ENCODE measurements at regions not wholly inside any gene's neighbourhood (a gene's known extent, or its start where the extent isn't known, plus 50 kb on each side); places are given as distances from the start of the nearest gene placed in this dataset.

- H3K9ac ChIP-seq (ENCODE audit: low read length), result no peak overlapping the region
- no peak overlapping the region for H2AFZ ChIP-seq (ENCODE audit: insufficient read depth, low read length, poor library complexity)
- no peak overlapping the region for H3K18ac ChIP-seq (ENCODE audit: low read length)
- no peaks in the 10 kb centered on the region for H3K79me2 ChIP-seq (ENCODE audit: control insufficient read depth, insufficient read depth, low read length, poor library complexity)
- no peak overlapping the region for H2BK5ac ChIP-seq (ENCODE audit: low read depth, low read length, poor library complexity)
- no peak overlapping the region for H3K14ac ChIP-seq (ENCODE audit: low read length)
- no CpG with 5 or more reads among the region's 4 CpGs for WGBS (ENCODE audit: extremely low coverage, insufficient coverage, insufficient read length)
- H4K12ac ChIP-seq (ENCODE audit: low read depth, low read length), result no peak overlapping the region
- H3K4ac ChIP-seq (ENCODE audit: low read depth, low read length), result no peak overlapping the region
- no peaks in the 10 kb centered on the region for H3K9me3 ChIP-seq (ENCODE audit: insufficient read depth, low read depth, low read length)
- H2AK5ac ChIP-seq (ENCODE audit: low read length), result no peak overlapping the region
- H3K27ac ChIP-seq (ENCODE audit: low read depth, low read length), result no peak overlapping the region
- H4K91ac ChIP-seq (ENCODE audit: low read depth, low read length), result no peak overlapping the region
- no peak overlapping the region for H3K4me3 ChIP-seq (ENCODE audit: low read depth, low read length)
- DNase-seq, result no peak
- H2BK12ac ChIP-seq (ENCODE audit: low read length), result no peak overlapping the region
- no peak overlapping the region for H4K8ac ChIP-seq (ENCODE audit: low read depth, low read length)
- H3K36me3 ChIP-seq (ENCODE audit: control insufficient read depth in 1 of 2, insufficient read depth in 2 of 2, low read length in 2 of 2), result no peaks in the 10 kb centered on the region
- H2BK120ac ChIP-seq (ENCODE audit: insufficient read depth, low read length, poor library complexity), result no peak overlapping the region
- no peaks in the 10 kb centered on the region for H3K4me1 ChIP-seq (ENCODE audit: control insufficient read depth in 1 of 2, insufficient read depth in 2 of 2, low read length in 2 of 2)
- no peaks in the 10 kb centered on the region for H3K79me1 ChIP-seq (ENCODE audit: low read length)
- no peak overlapping the region for H3K23ac ChIP-seq (ENCODE audit: low read length)
- no peak overlapping the region for H3K4me2 ChIP-seq (ENCODE audit: low read length)
- no peaks in the 10 kb centered on the region for H3K27me3 ChIP-seq (ENCODE audit: insufficient read depth, low read length)
Measured at GRCh38 chr12:43058616-43059015, 469.1 kb upstream of the PRICKLE1 start.

GRCh38 chr12:43057566-43057965, 468.0 kb upstream of the PRICKLE1 start:
- H2BK12ac ChIP-seq (ENCODE audit: low read length), result no peak overlapping the region
- H3K4me1 ChIP-seq (ENCODE audit: control insufficient read depth in 1 of 2, insufficient read depth in 2 of 2, low read length in 2 of 2), result no peaks in the 10 kb centered on the region
- H3K36me3 ChIP-seq (ENCODE audit: control insufficient read depth in 1 of 2, insufficient read depth in 2 of 2, low read length in 2 of 2), result no peaks in the 10 kb centered on the region
- no peak overlapping the region for H3K4me2 ChIP-seq (ENCODE audit: low read length)
- H3K27me3 ChIP-seq (ENCODE audit: insufficient read depth, low read length), result no peaks in the 10 kb centered on the region
- DNase-seq, result no peak
- H3K27ac ChIP-seq (ENCODE audit: low read depth, low read length), result no peak overlapping the region
- H2BK120ac ChIP-seq (ENCODE audit: insufficient read depth, low read length, poor library complexity), result no peak overlapping the region
- no peak overlapping the region for H2AK5ac ChIP-seq (ENCODE audit: low read length)
- no peaks in the 10 kb centered on the region for H3K79me2 ChIP-seq (ENCODE audit: control insufficient read depth, insufficient read depth, low read length, poor library complexity)
- H3K4ac ChIP-seq (ENCODE audit: low read depth, low read length), result no peak overlapping the region
- no peak overlapping the region for H3K18ac ChIP-seq (ENCODE audit: low read length)
- H2BK5ac ChIP-seq (ENCODE audit: low read depth, low read length, poor library complexity), result no peak overlapping the region
- H3K4me3 ChIP-seq (ENCODE audit: low read depth, low read length), result no peak overlapping the region
- no peak overlapping the region for H3K14ac ChIP-seq (ENCODE audit: low read length)
- no peak overlapping the region for H3K9ac ChIP-seq (ENCODE audit: low read length)
- no peaks in the 10 kb centered on the region for H3K9me3 ChIP-seq (ENCODE audit: insufficient read depth, low read depth, low read length)
- H3K23ac ChIP-seq (ENCODE audit: low read length), result no peak overlapping the region
- H4K91ac ChIP-seq (ENCODE audit: low read depth, low read length), result no peak overlapping the region
- H3K79me1 ChIP-seq (ENCODE audit: low read length), result no peaks in the 10 kb centered on the region
- H4K12ac ChIP-seq (ENCODE audit: low read depth, low read length), result no peak overlapping the region
- H4K8ac ChIP-seq (ENCODE audit: low read depth, low read length), result no peak overlapping the region
- no peak overlapping the region for H2AFZ ChIP-seq (ENCODE audit: insufficient read depth, low read length, poor library complexity)

GRCh38 chr12:43054085-43054484, 464.5 kb upstream of the PRICKLE1 start:
- Histone ChIP-seq H3K9me3 (ENCODE audit: insufficient read depth, low read depth, low read length) (no peaks in the 10 kb centered on the region), H4K12ac (ENCODE audit: low read depth, low read length) (no peak overlapping the region), H3K79me2 (ENCODE audit: control insufficient read depth, insufficient read depth, low read length, poor library complexity) (no peaks in the 10 kb centered on the region), H2AFZ (ENCODE audit: insufficient read depth, low read length, poor library complexity) (no peak overlapping the region), H3K79me1 (ENCODE audit: low read length) (no peaks in the 10 kb centered on the region), H3K4ac (ENCODE audit: low read depth, low read length) (no peak overlapping the region), H3K4me1 (ENCODE audit: control insufficient read depth in 1 of 2, insufficient read depth in 2 of 2, low read length in 2 of 2) (no peaks in the 10 kb centered on the region), H4K8ac (ENCODE audit: low read depth, low read length) (no peak overlapping the region), H3K14ac (ENCODE audit: low read length) (no peak overlapping the region), H3K9ac (ENCODE audit: low read length) (no peak overlapping the region), H2BK12ac (ENCODE audit: low read length) (no peak overlapping the region), H3K4me2 (ENCODE audit: low read length) (no peak overlapping the region), H2AK5ac (ENCODE audit: low read length) (no peak overlapping the region), H2BK5ac (ENCODE audit: low read depth, low read length, poor library complexity) (no peak overlapping the region), H3K27me3 (ENCODE audit: insufficient read depth, low read length) (no peaks in the 10 kb centered on the region), H3K27ac (ENCODE audit: low read depth, low read length) (no peak overlapping the region), H2BK120ac (ENCODE audit: insufficient read depth, low read length, poor library complexity) (no peak overlapping the region), H3K4me3 (ENCODE audit: low read depth, low read length) (no peak overlapping the region), H4K91ac (ENCODE audit: low read depth, low read length) (no peak overlapping the region), H3K36me3 (ENCODE audit: control insufficient read depth in 1 of 2, insufficient read depth in 2 of 2, low read length in 2 of 2) (no peaks in the 10 kb centered on the region), H3K18ac (ENCODE audit: low read length) (no peak overlapping the region), H3K23ac (ENCODE audit: low read length) (no peak overlapping the region)
- WGBS (ENCODE audit: extremely low coverage, insufficient coverage, insufficient read length), result no CpG with 5 or more reads among the region's 2 CpGs
- no peak for DNase-seq

- no peaks in the 10 kb centered on the region for H3K79me1 ChIP-seq (ENCODE audit: low read length)
- no CpG with 5 or more reads among the region's 6 CpGs for WGBS (ENCODE audit: extremely low coverage, insufficient coverage, insufficient read length)
- no peak overlapping the region for H2BK5ac ChIP-seq (ENCODE audit: low read depth, low read length, poor library complexity)
- H3K4me3 ChIP-seq (ENCODE audit: low read depth, low read length), result no peak overlapping the region
- no peak overlapping the region for H3K18ac ChIP-seq (ENCODE audit: low read length)
- H3K79me2 ChIP-seq (ENCODE audit: control insufficient read depth, insufficient read depth, low read length, poor library complexity), result no peaks in the 10 kb centered on the region
- DNase-seq, result no peak
- H2AK5ac ChIP-seq (ENCODE audit: low read length), result no peak overlapping the region
- H4K12ac ChIP-seq (ENCODE audit: low read depth, low read length), result no peak overlapping the region
- H3K9me3 ChIP-seq (ENCODE audit: insufficient read depth, low read depth, low read length), result no peaks in the 10 kb centered on the region
- H3K14ac ChIP-seq (ENCODE audit: low read length), result no peak overlapping the region
- H2BK120ac ChIP-seq (ENCODE audit: insufficient read depth, low read length, poor library complexity), result no peak overlapping the region
- H3K27ac ChIP-seq (ENCODE audit: low read depth, low read length), result no peak overlapping the region
- no peak overlapping the region for H2AFZ ChIP-seq (ENCODE audit: insufficient read depth, low read length, poor library complexity)
- no peaks in the 10 kb centered on the region for H3K27me3 ChIP-seq (ENCODE audit: insufficient read depth, low read length)
- H3K23ac ChIP-seq (ENCODE audit: low read length), result no peak overlapping the region
- H3K36me3 ChIP-seq (ENCODE audit: control insufficient read depth in 1 of 2, insufficient read depth in 2 of 2, low read length in 2 of 2), result no peaks in the 10 kb centered on the region
- H4K91ac ChIP-seq (ENCODE audit: low read depth, low read length), result no peak overlapping the region
- no peaks in the 10 kb centered on the region for H3K4me1 ChIP-seq (ENCODE audit: control insufficient read depth in 1 of 2, insufficient read depth in 2 of 2, low read length in 2 of 2)
- no peak overlapping the region for H3K4ac ChIP-seq (ENCODE audit: low read depth, low read length)
- no peak overlapping the region for H4K8ac ChIP-seq (ENCODE audit: low read depth, low read length)
- no peak overlapping the region for H3K4me2 ChIP-seq (ENCODE audit: low read length)
- no peak overlapping the region for H2BK12ac ChIP-seq (ENCODE audit: low read length)
- no peak overlapping the region for H3K9ac ChIP-seq (ENCODE audit: low read length)
Measured at GRCh38 chr12:43052441-43052840, 462.9 kb upstream of the PRICKLE1 start.

Measured in trophoblast cell (in vitro differentiated cells and primary cell).